SHP77 treated with DMSO at 0.1 percent for 48 hours (cell line): ENCODE measurements at regions not wholly inside any gene's neighbourhood (a gene's known extent, or its start where the extent isn't known, plus 50 kb on each side); places are given as distances from the start of the nearest gene placed in this dataset.
"Not testable (repeated sequence)": the region's sequence is repeated elsewhere in the genome, so short reads cannot be mapped to it uniquely, and the experiment has no call there.

Source experiments
- DNase-seq: peaks from one replicate; lab custom pipeline; 2025; lab: John Stamatoyannopoulos, UW

GRCh38 chr5:164998142-164998541 lies 1492.7 kb downstream of the MAT2B start:
- no peak for DNase-seq

GRCh38 chr5:164998590-164998989 lies 1493.2 kb downstream of the MAT2B start:
- DNase-seq, result no peak

- no peak for DNase-seq
These were observed 1495.2 kb downstream of the MAT2B start for GRCh38 chr5:165000479-165001190.

GRCh38 chr5:165003283-165003682 lies 1497.9 kb downstream of the MAT2B start:
- DNase-seq, result no peak

GRCh38 chr5:165004175-165004574 lies 1498.8 kb downstream of the MAT2B start:
- DNase-seq, result no peak

- DNase-seq, result no peak
These were observed 1509.0 kb downstream of the MAT2B start for GRCh38 chr5:165014439-165014838.

- DNase-seq, result no peak
These were observed 1509.7 kb downstream of the MAT2B start for GRCh38 chr5:165015126-165015525.

GRCh38 chr5:165015547-165015946 lies 1510.1 kb downstream of the MAT2B start:
- DNase-seq, result no peak

GRCh38 chr5:165026971-165027370 lies 1521.6 kb downstream of the MAT2B start:
- no peak for DNase-seq

GRCh38 chr5:165028356-165028755 lies 1522.9 kb downstream of the MAT2B start:
- no peak for DNase-seq

GRCh38 chr5:165029099-165029870 lies 1523.9 kb downstream of the MAT2B start:
- DNase-seq, result no peak

- no peak for DNase-seq
These were observed 1525.6 kb downstream of the MAT2B start for GRCh38 chr5:165030971-165031370.

GRCh38 chr5:165031371-165031770 lies 1526.0 kb downstream of the MAT2B start:
- no peak for DNase-seq

GRCh38 chr5:165035520-165035919 lies 1530.1 kb downstream of the MAT2B start:
- no peak for DNase-seq

GRCh38 chr5:165039748-165040147 lies 1534.3 kb downstream of the MAT2B start:
- DNase-seq, result no peak

- DNase-seq, result not testable (repeated sequence)
These were observed 1540.5 kb downstream of the MAT2B start for GRCh38 chr5:165045941-165046340.

GRCh38 chr5:165055476-165055875 lies 1550.1 kb downstream of the MAT2B start:
- DNase-seq, result no peak

- no peak for DNase-seq
These were observed 1551.7 kb downstream of the MAT2B start for GRCh38 chr5:165057145-165057544.

GRCh38 chr5:165066751-165067385 lies 1561.4 kb downstream of the MAT2B start:
- DNase-seq, result no peak

- no peak for DNase-seq
These were observed 1571.3 kb downstream of the MAT2B start for GRCh38 chr5:165076686-165077085.

GRCh38 chr5:165079389-165079788 lies 1574.0 kb downstream of the MAT2B start:
- no peak for DNase-seq

GRCh38 chr5:165083394-165083793 lies 1578.0 kb downstream of the MAT2B start:
- DNase-seq, result no peak

GRCh38 chr5:165086465-165086864 lies 1581.0 kb downstream of the MAT2B start:
- DNase-seq, result no peak
